ENCODE measurements at regions not wholly inside any gene's neighbourhood (a gene's known extent, or its start where the extent isn't known, plus 50 kb on each side); places are given as distances from the start of the nearest gene placed in this dataset.
"Not testable (repeated sequence)": the region's sequence is repeated elsewhere in the genome, so short reads cannot be mapped to it uniquely, and the experiment has no call there.

DNA sequence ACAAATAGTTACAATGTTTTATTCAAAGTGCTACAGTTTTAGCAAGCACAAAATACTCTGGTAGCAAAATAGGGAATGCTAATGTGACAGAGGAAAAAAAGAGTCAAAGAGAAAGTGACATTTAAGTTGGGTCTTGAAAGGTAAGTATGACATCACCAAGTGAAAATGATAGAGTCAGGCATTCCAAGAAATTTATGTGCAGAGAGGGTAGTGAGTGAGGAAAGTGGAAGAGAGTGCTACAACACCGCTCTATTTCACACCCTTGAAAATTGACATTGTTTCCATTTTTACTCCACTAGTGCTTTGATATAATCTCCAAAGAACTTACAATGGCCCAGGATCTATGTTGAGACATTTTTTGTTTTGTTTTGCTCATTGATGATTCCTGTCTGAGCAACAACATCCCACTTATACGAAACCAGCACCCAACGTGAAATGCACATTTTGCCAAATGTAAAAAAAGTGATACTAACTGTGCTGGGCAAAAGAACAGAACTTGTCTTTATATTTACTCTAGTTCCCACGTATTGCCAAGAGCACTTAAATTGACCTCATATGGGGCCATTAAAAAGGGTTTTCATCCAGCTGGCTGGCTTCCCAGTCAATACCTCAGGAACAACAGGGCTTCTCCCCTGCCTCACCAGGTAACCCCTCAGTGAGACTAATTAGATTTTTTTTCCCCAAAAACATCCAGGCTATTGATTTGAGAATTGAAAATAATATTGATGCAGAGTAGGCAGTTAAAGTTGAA, 206.3 kb upstream of the NR5A2 start:
- Mint-ChIP-seq H3K4me3 (no peak overlapping the region), H3K9me3 (no peaks in the 10 kb centered on the region)

GRCh38 chr1:199832451-199832850, 195.1 kb upstream of the NR5A2 start:
- no peak for DNase-seq
- Mint-ChIP-seq H3K9me3 (peaks cover 1% of the 10 kb centered on the region), H3K36me3 (ENCODE audit: low read depth) (no peaks in the 10 kb centered on the region), H3K4me1 (ENCODE audit: low read depth) (peaks cover 1% of the 10 kb centered on the region), H3K27ac (no peak overlapping the region), H3K27me3 (ENCODE audit: low read depth) (peaks cover 6% of the 10 kb centered on the region), H3K4me3 (no peak overlapping the region)
- CTCF ChIA-PET, result no interaction called here
- intact Hi-C loops (cut with micrococcal nuclease), result no loop called here

More for the DNA sequence above, 206.3 kb upstream of the NR5A2 start:
- Mint-ChIP-seq H3K36me3 (ENCODE audit: low read depth) (no peaks in the 10 kb centered on the region), H3K4me1 (ENCODE audit: low read depth) (peaks cover 6% of the 10 kb centered on the region), H3K27me3 (ENCODE audit: low read depth) (peaks cover 20% of the 10 kb centered on the region), H3K27ac (no peak overlapping the region)
- CTCF ChIA-PET, result no interaction called here
- no peak for DNase-seq
- intact Hi-C loops (cut with micrococcal nuclease), result no loop called here

DNA sequence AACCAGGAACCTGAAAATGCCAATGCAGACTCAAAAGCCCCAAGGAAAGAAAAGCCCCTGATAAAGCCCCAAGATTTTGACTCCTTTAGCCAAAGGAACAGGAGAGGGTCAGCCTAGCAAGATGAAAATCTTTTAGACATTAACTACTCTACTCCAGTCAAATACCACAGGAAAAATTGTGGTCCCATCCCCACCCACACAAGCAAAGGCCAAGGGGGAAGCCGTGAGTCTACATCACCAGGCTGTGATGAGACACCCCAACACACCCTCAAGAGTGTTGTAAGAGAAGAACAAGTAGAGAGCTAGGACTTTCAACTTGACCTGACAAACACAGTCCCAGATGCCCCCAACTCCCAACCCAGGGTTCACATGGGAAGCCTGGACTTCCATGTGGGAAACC, 192.8 kb upstream of the NR5A2 start:
- H3K27ac Mint-ChIP-seq, result no peak overlapping the region
- H3K9me3 Mint-ChIP-seq, result peaks cover 3% of the 10 kb centered on the region
- no peak for DNase-seq
- H3K27me3 Mint-ChIP-seq (ENCODE audit: low read depth), result peaks cover 9% of the 10 kb centered on the region
- CTCF ChIA-PET, result interaction anchor here (0.6 kb wide), 1 partner anchor 121 kb away, joined by 3 read pairs; no protein-coding TSS in a partner anchor
- no peak overlapping the region for H3K4me3 Mint-ChIP-seq
- H3K4me1 Mint-ChIP-seq (ENCODE audit: low read depth), result peaks cover 1% of the 10 kb centered on the region
- intact Hi-C loops (cut with micrococcal nuclease), result no loop called here
- no peaks in the 10 kb centered on the region for H3K36me3 Mint-ChIP-seq (ENCODE audit: low read depth)

GRCh38 chr1:199836430-199836829, 191.1 kb upstream of the NR5A2 start:
- peaks cover 3% of the 10 kb centered on the region for H3K9me3 Mint-ChIP-seq
- no peak overlapping the region for H3K4me3 Mint-ChIP-seq
- H3K27ac Mint-ChIP-seq, result no peak overlapping the region
- H3K36me3 Mint-ChIP-seq (ENCODE audit: low read depth), result no peaks in the 10 kb centered on the region
- peaks cover 9% of the 10 kb centered on the region for H3K27me3 Mint-ChIP-seq (ENCODE audit: low read depth)
- DNase-seq, result no peak
- CTCF ChIA-PET, result no interaction called here
- peaks cover 1% of the 10 kb centered on the region for H3K4me1 Mint-ChIP-seq (ENCODE audit: low read depth)
- intact Hi-C loops (cut with micrococcal nuclease), result no loop called here

DNA sequence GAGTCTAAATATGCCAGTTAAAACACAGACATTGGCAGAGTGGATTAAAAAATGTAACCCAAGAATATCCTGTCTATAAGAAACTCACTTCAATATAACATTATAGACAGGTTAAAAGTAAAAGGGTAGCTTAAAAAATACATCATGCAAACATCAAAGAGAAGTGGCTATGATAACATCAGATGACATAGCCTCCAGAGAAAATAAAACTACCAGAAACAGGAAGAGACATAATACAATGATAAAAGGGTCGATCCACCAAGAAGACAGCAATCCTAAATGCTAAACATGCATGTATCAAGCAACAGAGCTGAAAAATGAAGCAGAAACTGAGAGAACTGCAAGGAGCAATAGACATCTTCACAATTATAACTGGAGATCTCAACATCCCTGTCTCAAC, 190.2 kb upstream of the NR5A2 start:
- Mint-ChIP-seq H3K9me3 (peaks cover 3% of the 10 kb centered on the region), H3K27me3 (ENCODE audit: low read depth) (peaks cover 9% of the 10 kb centered on the region), H3K36me3 (ENCODE audit: low read depth) (no peaks in the 10 kb centered on the region), H3K4me1 (ENCODE audit: low read depth) (peaks cover 1% of the 10 kb centered on the region), H3K27ac (no peak overlapping the region), H3K4me3 (no peak overlapping the region)
- CTCF ChIA-PET, result no interaction called here
- intact Hi-C loops (cut with micrococcal nuclease), result no loop called here
- DNase-seq, result no peak

GRCh38 chr1:199839608-199840007, 187.9 kb upstream of the NR5A2 start:
- H3K4me3 Mint-ChIP-seq; H3K4me1 Mint-ChIP-seq (ENCODE audit: low read depth); intact Hi-C loops (cut with micrococcal nuclease); H3K27me3 Mint-ChIP-seq (ENCODE audit: low read depth); H3K36me3 Mint-ChIP-seq (ENCODE audit: low read depth); DNase-seq; CTCF ChIA-PET; H3K27ac Mint-ChIP-seq; H3K9me3 Mint-ChIP-seq: not testable (repeated sequence)

DNA sequence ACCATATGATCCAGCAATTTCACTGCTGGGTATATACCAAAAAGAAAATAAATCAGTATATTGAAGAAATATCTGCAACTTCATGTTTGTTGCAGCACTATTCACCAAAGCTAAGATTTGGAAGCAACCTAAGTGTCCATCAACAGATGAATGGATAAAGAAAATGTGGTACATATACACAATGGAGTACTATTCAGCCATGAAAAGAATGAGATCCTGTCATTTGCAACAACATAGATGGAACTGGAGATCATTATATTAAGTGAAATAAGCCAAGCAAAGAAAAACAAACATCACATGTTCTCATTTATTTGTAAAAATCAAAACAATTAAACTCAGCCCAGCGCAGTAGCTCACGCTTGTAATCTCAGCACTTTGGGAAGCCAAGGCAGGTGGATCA, 184.4 kb upstream of the NR5A2 start:
- intact Hi-C loops (cut with micrococcal nuclease); H3K9me3 Mint-ChIP-seq; CTCF ChIA-PET; DNase-seq; H3K27ac Mint-ChIP-seq; H3K4me1 Mint-ChIP-seq (ENCODE audit: low read depth); H3K36me3 Mint-ChIP-seq (ENCODE audit: low read depth); H3K4me3 Mint-ChIP-seq: not testable (repeated sequence)
- peaks cover 11% of the 10 kb centered on the region for H3K27me3 Mint-ChIP-seq (ENCODE audit: low read depth)

GRCh38 chr1:199843861-199844260, 183.6 kb upstream of the NR5A2 start:
- Mint-ChIP-seq H3K27ac (no peak overlapping the region), H3K4me1 (ENCODE audit: low read depth) (no peaks in the 10 kb centered on the region), H3K36me3 (ENCODE audit: low read depth) (no peaks in the 10 kb centered on the region), H3K4me3 (no peak overlapping the region), H3K9me3 (no peaks in the 10 kb centered on the region), H3K27me3 (ENCODE audit: low read depth) (peaks cover 10% of the 10 kb centered on the region)
- no peak for DNase-seq
- CTCF ChIA-PET, result no interaction called here
- intact Hi-C loops (cut with micrococcal nuclease), result no loop called here

DNA sequence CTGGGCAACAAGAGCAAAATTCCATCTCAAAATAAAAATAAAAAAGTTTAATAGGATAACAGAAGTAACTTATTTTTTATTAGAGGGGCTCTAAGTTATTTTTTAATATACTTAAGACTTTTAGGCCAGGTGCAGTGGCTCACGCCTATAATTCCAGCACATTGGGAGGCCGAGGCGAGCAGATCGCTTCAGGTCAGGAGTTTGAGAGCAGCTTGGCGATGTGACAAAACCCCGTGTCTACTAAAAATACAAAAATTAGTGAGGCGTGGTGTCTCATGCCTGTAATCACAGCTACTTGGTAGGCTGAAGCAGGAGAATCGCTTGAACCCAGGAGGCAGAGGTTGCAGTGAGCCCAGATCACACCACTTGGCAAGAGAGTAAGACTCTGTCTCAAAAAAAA, 180.5 kb upstream of the NR5A2 start:
- Mint-ChIP-seq H3K27me3 (ENCODE audit: low read depth) (peaks cover 9% of the 10 kb centered on the region), H3K9me3 (no peaks in the 10 kb centered on the region), H3K4me1 (ENCODE audit: low read depth) (no peaks in the 10 kb centered on the region), H3K36me3 (ENCODE audit: low read depth) (no peaks in the 10 kb centered on the region), H3K4me3 (no peak overlapping the region), H3K27ac (no peak overlapping the region)
- CTCF ChIA-PET, result no interaction called here
- intact Hi-C loops (cut with micrococcal nuclease), result no loop called here
- no peak for DNase-seq

DNA sequence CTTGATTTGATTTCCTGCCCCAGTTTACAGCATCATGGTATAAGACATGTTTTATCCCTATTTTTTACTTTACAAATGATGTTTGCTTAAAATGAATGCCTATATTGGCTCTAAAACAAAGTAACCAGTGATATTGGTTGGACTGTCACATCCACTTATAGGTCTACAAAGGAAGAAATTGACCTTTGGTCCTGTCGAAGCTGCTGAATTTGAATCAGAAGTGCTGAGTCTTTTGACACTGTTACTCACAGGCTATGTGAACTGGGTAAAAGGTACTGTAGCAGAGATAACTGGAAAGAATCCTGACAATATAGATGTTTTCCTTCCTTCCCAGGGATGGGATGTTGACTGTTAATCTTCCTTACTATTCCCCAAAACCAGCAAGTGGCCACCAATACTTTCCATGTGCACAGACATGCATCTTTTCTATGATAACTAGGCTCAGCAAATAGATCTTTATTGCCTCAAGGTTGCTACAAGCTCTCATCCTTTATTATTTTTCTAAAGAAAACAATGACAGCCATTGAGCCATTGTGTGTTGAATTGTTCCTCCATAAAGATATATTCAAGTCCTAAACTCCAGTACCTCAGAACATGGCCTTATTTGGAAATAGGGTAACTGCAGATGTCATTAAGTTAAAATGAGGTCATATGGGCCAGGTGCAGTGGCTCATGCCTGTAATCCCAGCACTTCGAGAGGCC, 175.9 kb upstream of the NR5A2 start:
- CTCF ChIA-PET, result no interaction called here

DNA sequence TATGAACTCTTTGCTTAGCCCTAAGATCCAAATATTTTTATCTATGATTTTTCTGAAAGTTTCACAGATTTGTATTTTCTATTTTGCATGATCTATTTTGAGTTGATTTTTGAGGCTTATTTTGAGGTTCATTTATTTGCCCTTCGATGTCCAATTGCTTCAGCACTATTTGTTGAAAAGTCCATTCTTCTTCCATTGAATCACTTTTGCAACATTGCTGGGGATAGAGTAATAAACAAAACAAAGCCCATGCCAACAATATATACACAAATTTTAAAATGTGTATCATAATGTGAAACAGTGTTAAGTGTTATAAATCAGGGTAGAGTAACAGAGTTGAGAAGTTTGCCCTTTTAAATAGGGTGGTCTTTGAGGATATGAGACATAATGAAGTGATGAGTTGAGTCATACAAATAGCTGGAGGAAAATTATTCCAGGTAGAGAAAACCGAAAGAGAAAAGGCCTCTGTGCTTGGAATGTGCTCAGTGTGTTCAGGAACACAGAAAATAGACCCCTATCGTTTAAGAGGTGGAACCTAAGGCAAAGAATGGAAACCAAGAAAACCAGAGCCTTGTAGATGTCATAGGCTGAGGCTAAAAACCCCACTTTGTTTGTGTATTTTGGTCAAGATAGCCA, 172.7 kb upstream of the NR5A2 start:
- Mint-ChIP-seq H3K27ac (no peak overlapping the region), H3K4me3 (no peak overlapping the region), H3K27me3 (ENCODE audit: low read depth) (peaks cover 16% of the 10 kb centered on the region), H3K9me3 (no peaks in the 10 kb centered on the region), H3K36me3 (ENCODE audit: low read depth) (no peaks in the 10 kb centered on the region), H3K4me1 (ENCODE audit: low read depth) (peaks cover 4% of the 10 kb centered on the region)
- intact Hi-C loops (cut with micrococcal nuclease), result no loop called here
- no peak for DNase-seq
- CTCF ChIA-PET, result no interaction called here

More for the DNA sequence above, 175.9 kb upstream of the NR5A2 start:
- Mint-ChIP-seq H3K4me1 (ENCODE audit: low read depth) (no peaks in the 10 kb centered on the region), H3K27me3 (ENCODE audit: low read depth) (peaks cover 21% of the 10 kb centered on the region), H3K9me3 (no peaks in the 10 kb centered on the region), H3K27ac (no peak overlapping the region), H3K36me3 (ENCODE audit: low read depth) (no peaks in the 10 kb centered on the region), H3K4me3 (no peak overlapping the region)
- intact Hi-C loops (cut with micrococcal nuclease), result no loop called here
- DNase-seq, result no peak

DNA sequence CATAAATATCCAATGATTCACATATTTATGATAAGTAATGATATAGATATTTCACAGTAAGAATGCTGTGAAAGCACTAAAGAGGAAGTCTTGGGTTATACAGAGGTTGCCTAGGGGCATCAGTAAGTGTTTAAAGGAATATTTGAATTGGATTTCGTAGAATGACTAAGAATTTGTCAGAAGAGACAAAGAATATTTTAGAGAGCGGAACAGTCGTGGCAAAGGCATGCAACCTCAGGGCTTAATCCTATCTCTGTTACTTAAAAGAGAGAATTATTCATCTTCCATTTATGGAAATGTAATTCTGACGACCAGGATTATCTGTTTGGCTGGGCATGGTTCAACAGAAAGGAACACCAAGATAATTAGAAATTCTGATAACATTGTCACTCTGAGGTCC, 171.9 kb upstream of the NR5A2 start:
- peaks cover 4% of the 10 kb centered on the region for H3K4me1 Mint-ChIP-seq (ENCODE audit: low read depth)
- H3K4me3 Mint-ChIP-seq, result no peak overlapping the region
- no peaks in the 10 kb centered on the region for H3K9me3 Mint-ChIP-seq
- DNase-seq, result no peak
- intact Hi-C loops (cut with micrococcal nuclease), result no loop called here
- CTCF ChIA-PET, result no interaction called here
- peaks cover 16% of the 10 kb centered on the region for H3K27me3 Mint-ChIP-seq (ENCODE audit: low read depth)
- H3K36me3 Mint-ChIP-seq (ENCODE audit: low read depth), result no peaks in the 10 kb centered on the region
- no peak overlapping the region for H3K27ac Mint-ChIP-seq
